ENCODE measurements at regions not wholly inside any gene's neighbourhood (a gene's known extent, or its start where the extent isn't known, plus 50 kb on each side); places are given as distances from the start of the nearest gene placed in this dataset.

- TF ChIP-seq CTCF (IDR thresholded peaks at IDR 0.05) (no peak), POLR2A (IDR thresholded peaks at IDR 0.05) (no peak), EP300 (IDR thresholded peaks at IDR 0.05) (no peak)
These were observed 238.1 kb upstream of the EPHA4 start for GRCh38 chr2:221810245-221810644.

All from tibial nerve (tissue), 4 donors.